ENCODE measurements at regions not wholly inside any gene's neighbourhood (a gene's known extent, or its start where the extent isn't known, plus 50 kb on each side); places are given as distances from the start of the nearest gene placed in this dataset.

GRCh38 chr1:222161676-222162075, 386.2 kb downstream of the HHIPL2 start:
- Histone ChIP-seq H3K27ac (ENCODE audit: low read depth, low read length) (no peak overlapping the region), H3K27me3 (ENCODE audit: insufficient read depth, low read length) (no peaks in the 10 kb centered on the region), H3K36me3 (ENCODE audit: insufficient read depth, low read length) (no peaks in the 10 kb centered on the region), H4K20me1 (ENCODE audit: insufficient read depth, low read length) (no peaks in the 10 kb centered on the region), H2AFZ (ENCODE audit: low read depth, low read length) (no peak overlapping the region), H3K4me1 (ENCODE audit: insufficient read depth, low read length) (peaks cover 1% of the 10 kb centered on the region), H3K9ac (ENCODE audit: low read length) (no peak overlapping the region), H3K4me3 (ENCODE audit: insufficient read depth, low read depth, low read length) (no peak overlapping the region), H3K9me3 (ENCODE audit: insufficient read depth, low read depth, low read length) (peaks cover 4% of the 10 kb centered on the region), H3K79me2 (ENCODE audit: insufficient read depth, low read length) (no peaks in the 10 kb centered on the region), H3K4me2 (ENCODE audit: low read length) (no peak overlapping the region)
- TF ChIP-seq EZH2 (IDR thresholded peaks at IDR 0.05; ENCODE audit: insufficient read depth, low read length) = no peak
- TF ChIP-seq CTCF (IDR thresholded peaks at IDR 0.05; ENCODE audit: insufficient read depth, low read depth, low read length) = no peak
- no peak overlapping the region for H3K4me3 Mint-ChIP-seq (ENCODE audit: unreplicated experiment)
- no peaks in the 10 kb centered on the region for H3K27me3 Mint-ChIP-seq (ENCODE audit: low read depth, unreplicated experiment)
- no peaks in the 10 kb centered on the region for H3K36me3 Mint-ChIP-seq (ENCODE audit: low read depth, unreplicated experiment)
- DNase-seq (ENCODE audit: low read depth) (no peak), FAIRE-seq (no peak)
- no peak overlapping the region for H3K27ac Mint-ChIP-seq (ENCODE audit: unreplicated experiment)
- H3K4me1 Mint-ChIP-seq (ENCODE audit: low read depth, unreplicated experiment) = peaks cover under 1% of the 10 kb centered on the region
- H3K9me3 Mint-ChIP-seq (ENCODE audit: unreplicated experiment) = peaks cover 15% of the 10 kb centered on the region

GRCh38 chr1:222157612-222158011, 390.3 kb downstream of the HHIPL2 start:
- Mint-ChIP-seq H3K4me1 (ENCODE audit: low read depth, unreplicated experiment) (no peaks in the 10 kb centered on the region), H3K9me3 (ENCODE audit: unreplicated experiment) (peaks cover 17% of the 10 kb centered on the region), H3K27ac (ENCODE audit: unreplicated experiment) (no peak overlapping the region), H3K4me3 (ENCODE audit: unreplicated experiment) (no peak overlapping the region), H3K27me3 (ENCODE audit: low read depth, unreplicated experiment) (peaks cover 4% of the 10 kb centered on the region), H3K36me3 (ENCODE audit: low read depth, unreplicated experiment) (no peaks in the 10 kb centered on the region)
- no peaks in the 10 kb centered on the region for H3K36me3 ChIP-seq (ENCODE audit: insufficient read depth, low read length)
- H3K4me1 ChIP-seq (ENCODE audit: insufficient read depth, low read length) = no peaks in the 10 kb centered on the region
- no peaks in the 10 kb centered on the region for H3K27me3 ChIP-seq (ENCODE audit: insufficient read depth, low read length)
- no peak overlapping the region for H3K4me2 ChIP-seq (ENCODE audit: low read length)
- no peak overlapping the region for H3K9ac ChIP-seq (ENCODE audit: low read length)
- DNase-seq (ENCODE audit: low read depth) (no peak), FAIRE-seq (no peak)
- H2AFZ ChIP-seq (ENCODE audit: low read depth, low read length) = no peak overlapping the region
- H3K4me3 ChIP-seq (ENCODE audit: insufficient read depth, low read depth, low read length) = no peak overlapping the region
- H3K9me3 ChIP-seq (ENCODE audit: insufficient read depth, low read depth, low read length) = peaks cover 4% of the 10 kb centered on the region
- no peaks in the 10 kb centered on the region for H3K79me2 ChIP-seq (ENCODE audit: insufficient read depth, low read length)
- H4K20me1 ChIP-seq (ENCODE audit: insufficient read depth, low read length) = no peaks in the 10 kb centered on the region
- TF ChIP-seq EZH2 (IDR thresholded peaks at IDR 0.05; ENCODE audit: insufficient read depth, low read length) (no peak), CTCF (IDR thresholded peaks at IDR 0.05; ENCODE audit: insufficient read depth, low read depth, low read length) (no peak)
- no peak overlapping the region for H3K27ac ChIP-seq (ENCODE audit: low read depth, low read length)

GRCh38 chr1:222140206-222140605, 398.3 kb upstream of the DUSP10 start:
- no peaks in the 10 kb centered on the region for H3K4me1 ChIP-seq (ENCODE audit: insufficient read depth, low read length)
- H3K4me2 ChIP-seq (ENCODE audit: low read length) = no peak overlapping the region
- Mint-ChIP-seq H3K4me3 (ENCODE audit: unreplicated experiment) (no peak overlapping the region), H3K36me3 (ENCODE audit: low read depth, unreplicated experiment) (no peaks in the 10 kb centered on the region), H3K9me3 (ENCODE audit: unreplicated experiment) (peaks cover 2% of the 10 kb centered on the region), H3K27me3 (ENCODE audit: low read depth, unreplicated experiment) (no peaks in the 10 kb centered on the region), H3K4me1 (ENCODE audit: low read depth, unreplicated experiment) (no peaks in the 10 kb centered on the region), H3K27ac (ENCODE audit: unreplicated experiment) (no peak overlapping the region)
- FAIRE-seq = no peak
- no peaks in the 10 kb centered on the region for H3K36me3 ChIP-seq (ENCODE audit: insufficient read depth, low read length)
- H3K79me2 ChIP-seq (ENCODE audit: insufficient read depth, low read length) = no peaks in the 10 kb centered on the region
- TF ChIP-seq CTCF (IDR thresholded peaks at IDR 0.05; ENCODE audit: insufficient read depth, low read depth, low read length) = no peak
- TF ChIP-seq EZH2 (IDR thresholded peaks at IDR 0.05; ENCODE audit: insufficient read depth, low read length) = no peak
- no peak overlapping the region for H3K27ac ChIP-seq (ENCODE audit: low read depth, low read length)
- DNase-seq (ENCODE audit: low read depth) = no peak
- no peaks in the 10 kb centered on the region for H4K20me1 ChIP-seq (ENCODE audit: insufficient read depth, low read length)
- no peak overlapping the region for H3K9ac ChIP-seq (ENCODE audit: low read length)
- H2AFZ ChIP-seq (ENCODE audit: low read depth, low read length) = no peak overlapping the region
- no peaks in the 10 kb centered on the region for H3K9me3 ChIP-seq (ENCODE audit: insufficient read depth, low read depth, low read length)
- no peaks in the 10 kb centered on the region for H3K27me3 ChIP-seq (ENCODE audit: insufficient read depth, low read length)
- no peak overlapping the region for H3K4me3 ChIP-seq (ENCODE audit: insufficient read depth, low read depth, low read length)
